SK-N-SH (cell line): ENCODE measurements at regions not wholly inside any gene's neighbourhood (a gene's known extent, or its start where the extent isn't known, plus 50 kb on each side); places are given as distances from the start of the nearest gene placed in this dataset.
A peak's percentile ranks its signal among the peaks of the same experiment; 100 is the strongest.

Experiments
- CTCF ChIA-PET: fragments of 300-600, 350-600 bp; formaldehyde crosslinking; extraction: SDS; loops from one replicate; lab custom pipeline; 2021; lab: Yijun Ruan, JAX
- POLR2A ChIA-PET: fragments of 350-600 bp; sonication (Branson Sonifier 250); formaldehyde crosslinking; extraction: SDS; loops from one replicate; lab custom pipeline; 2020; ENCODE audit warnings: antibody characterized with exemption, inconsistent platforms; lab: Yijun Ruan, JAX
- DNase-seq: peaks from one replicate; pipeline ENCODE4 v3.0.0; 2012
- H2AFZ ChIP-seq: fragments of 200-600 bp; sonication (generic); 2 replicates; pipeline ENCODE4 v1.8.1; 2016; ENCODE audit warnings: antibody characterized with exemption, mild to moderate bottlenecking, low read depth
- H3F3A ChIP-seq: fragments of 200-600 bp; sonication (generic); replicated peaks from 2 replicates; pipeline ENCODE3; 2016; ENCODE audit warnings: antibody characterized with exemption, mild to moderate bottlenecking; ENCODE audit not compliant: insufficient read depth
- H3K27ac ChIP-seq, 2 experiments: fragments of 200-500 bp in 1 of 2; fragments of 200-600 bp in 1 of 2; sonication (Bioruptor generic) in 1 of 2; sonication (generic), shearing (Covaris generic) in 1 of 2; 2 replicates each; pipeline versions ENCODE4 v1.5.1 to v1.6.1; 2014 to 2016; ENCODE audit warnings: low read depth in 2 of 2, inconsistent platforms in 1 of 2, low read length in 1 of 2, mild to moderate bottlenecking in 1 of 2, mixed read lengths in 1 of 2
- H3K27me3 ChIP-seq: fragments of 200-600 bp; sonication (generic), shearing (Covaris generic); 2 replicates; pipeline ENCODE4 v1.6.1; 2016; ENCODE audit warnings: mixed run types; ENCODE audit not compliant: insufficient read depth
- H3K36me3 ChIP-seq, 2 experiments: fragments of 200-500 bp in 1 of 2; fragments of 200-600 bp in 1 of 2; sonication (Bioruptor generic) in 1 of 2; sonication (generic) in 1 of 2; replicated peaks in 1 of 2; 2 replicates each; pipeline versions ENCODE3 to v1.5.1; 2014 to 2016; ENCODE audit warnings: low read length in 1 of 2, mild to moderate bottlenecking in 1 of 2; ENCODE audit not compliant: insufficient read depth in 2 of 2, control insufficient read depth in 1 of 2
- H3K4me1 ChIP-seq, 2 experiments: fragments of 200-500 bp in 1 of 2; fragments of 200-600 bp in 1 of 2; sonication (Bioruptor generic) in 1 of 2; sonication (generic), shearing (Covaris generic) in 1 of 2; 2 replicates each; pipeline versions ENCODE4 v1.5.1 to v1.6.1; 2014 to 2016; ENCODE audit warnings: low read depth in 1 of 2, low read length in 1 of 2, mixed run types in 1 of 2; ENCODE audit not compliant: insufficient read depth in 2 of 2, control insufficient read depth in 1 of 2
- H3K4me2 ChIP-seq: fragments of 200-600 bp; sonication (generic), shearing (Covaris generic); 2 replicates; pipeline ENCODE4 v1.6.1; 2017; ENCODE audit warnings: mixed run types
- H3K4me3 ChIP-seq, 2 experiments: fragments of 200-500 bp in 1 of 2; fragments of 200-600 bp in 1 of 2; sonication (Bioruptor generic) in 1 of 2; sonication (generic), shearing (Covaris generic) in 1 of 2; 2 replicates each; pipeline versions ENCODE4 v1.5.1 to v1.8.1; 2014 to 2016; ENCODE audit warnings: low read depth in 2 of 2, inconsistent platforms in 1 of 2, low read length in 1 of 2, mild to moderate bottlenecking in 1 of 2, mixed read lengths in 1 of 2, moderate library complexity in 1 of 2
- H3K79me2 ChIP-seq: fragments of 200-600 bp; sonication (generic); 2 replicates; pipeline ENCODE4 v1.8.1; 2017; ENCODE audit warnings: mild to moderate bottlenecking; ENCODE audit not compliant: insufficient read depth
- H3K9ac ChIP-seq: fragments of 200-600 bp; sonication (generic); 2 replicates; pipeline ENCODE4 v1.6.1; 2017; ENCODE audit warnings: mixed run types
- H3K9me2 ChIP-seq: fragments of 200-600 bp; sonication (generic); 2 replicates; pipeline ENCODE4 v1.6.1; 2017; ENCODE audit warnings: mixed run types
- H3K9me3 ChIP-seq: fragments of 200-600 bp; sonication (generic); 2 replicates; pipeline ENCODE4 v1.6.1; 2017; ENCODE audit warnings: mixed run types, mild to moderate bottlenecking, moderate library complexity
- H4K20me1 ChIP-seq: fragments of 200-600 bp; sonication (generic); 2 replicates; pipeline ENCODE4 v1.6.1; 2017; ENCODE audit warnings: mild to moderate bottlenecking, mixed run types; ENCODE audit not compliant: insufficient read depth
- ELF1 ChIP-seq: IDR thresholded peaks from 2 replicates; pipeline ENCODE4 v1.4.0; 2012
- FOXM1 ChIP-seq: IDR thresholded peaks from 2 replicates; pipeline ENCODE4 v1.4.0; 2012; ENCODE audit warnings: low read depth, mild to moderate bottlenecking
- GATA2 ChIP-seq: sonication (generic); formaldehyde crosslinking; IDR thresholded peaks from 2 replicates; pipeline ENCODE4 v1.5.0; 2020; ENCODE audit warnings: mild to moderate bottlenecking, missing genetic modification reagents
- JUND ChIP-seq: IDR thresholded peaks from 2 replicates; pipeline ENCODE4 v1.4.0; 2012
- MEF2A ChIP-seq: IDR thresholded peaks from 2 replicates; pipeline ENCODE4 v1.4.0; 2012; ENCODE audit warnings: low read depth, borderline replicate concordance
- NFIC ChIP-seq: IDR thresholded peaks from 2 replicates; pipeline ENCODE4 v1.4.0; 2012; ENCODE audit warnings: borderline replicate concordance
- RAD21 ChIP-seq: IDR thresholded peaks from 2 replicates; pipeline ENCODE4 v1.6.1; 2012; ENCODE audit warnings: mild to moderate bottlenecking, low read length
- RFX5 ChIP-seq: IDR thresholded peaks from 2 replicates; pipeline ENCODE4 v1.6.1; 2012; ENCODE audit warnings: mild to moderate bottlenecking, improper control_type of control experiment, low read length
- SMC3 ChIP-seq: IDR thresholded peaks from 2 replicates; pipeline ENCODE4 v1.6.1; 2012; ENCODE audit warnings: low read depth, low read length, improper control_type of control experiment
- TCF12 ChIP-seq: IDR thresholded peaks from 2 replicates; pipeline ENCODE4 v1.4.0; 2012
- TEAD4 ChIP-seq: IDR thresholded peaks from 2 replicates; pipeline ENCODE4 v1.4.0; 2012; ENCODE audit warnings: mild to moderate bottlenecking, borderline replicate concordance; ENCODE audit not compliant: insufficient read depth
- WGBS: methylation state at CpG from one replicate; pipeline ENCODE4 v1.1.6; 2017; ENCODE audit warnings: low lambda C conversion rate; 5-methylcytosine and 5-hydroxymethylcytosine counted together
- TF ChIP-seq, protein P1 (sequence below): fragments of 200-600 bp; sonication (generic); IDR thresholded peaks from 2 replicates; pipeline ENCODE4 v1.6.1; 2017; ENCODE audit warnings: antibody characterized with exemption, mild to moderate bottlenecking, moderate library complexity
- TF ChIP-seq, protein P2 (sequence below): IDR thresholded peaks from 2 replicates; pipeline ENCODE4 v1.4.0; 2012; ENCODE audit warnings: low read depth, borderline replicate concordance
- TF ChIP-seq, protein P3 (sequence below): IDR thresholded peaks from 2 replicates; pipeline ENCODE4 v1.6.1; 2012; ENCODE audit warnings: mild to moderate bottlenecking, low read depth, low read length, moderate library complexity
- TF ChIP-seq, protein P4 (sequence below): fragments of 150-350 bp; IDR thresholded peaks from 2 replicates; pipeline ENCODE4 v1.6.1; 2017; ENCODE audit warnings: antibody characterized with exemption, low read length, low read depth, borderline replicate concordance

DNA sequence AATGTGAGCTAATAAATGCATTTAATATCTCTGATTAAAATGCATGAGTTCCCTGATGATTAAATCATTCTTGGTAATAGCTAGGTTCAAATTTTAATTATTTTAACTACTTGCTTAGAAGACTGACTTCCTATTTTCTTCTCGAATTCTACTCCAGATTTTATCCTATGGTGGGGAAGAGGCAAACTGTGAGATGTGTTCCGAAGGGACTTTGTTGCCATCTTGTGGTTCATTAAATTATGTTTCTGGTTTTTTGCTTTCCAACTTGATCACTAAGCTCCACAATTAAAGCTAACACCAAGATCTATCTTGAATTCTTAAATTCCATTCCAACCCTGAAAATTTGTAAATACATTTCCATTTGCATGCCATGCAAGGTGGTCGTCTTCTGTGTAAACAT, 538.4 kb upstream of the PCDH20 start:
- no peak overlapping the region for H3K27ac ChIP-seq
- ChIA-PET POLR2A (no interaction called here), CTCF (interaction anchor here (0.6 to 2.3 kb wide), 37 partner anchors 10 to 1555 kb away, joined by 3 to 26 read pairs (median 3); no protein-coding TSS in a partner anchor)
- no peaks in the 10 kb centered on the region for H4K20me1 ChIP-seq
- H3K27me3 ChIP-seq = no peaks in the 10 kb centered on the region
- no peaks in the 10 kb centered on the region for H3K4me1 ChIP-seq
- no peaks in the 10 kb centered on the region for H3K9me2 ChIP-seq
- WGBS = 19% methylated on average over 3 of the region's 3 CpGs
- H2AFZ ChIP-seq = no peak overlapping the region
- no peaks in the 10 kb centered on the region for H3F3A ChIP-seq
- peak; percentile 14 for DNase-seq
- no peak overlapping the region for H3K9ac ChIP-seq
- H3K9me3 ChIP-seq = no peaks in the 10 kb centered on the region
- no peak overlapping the region; a peak in 1 of 4 replicates for H3K4me3 ChIP-seq
- TF ChIP-seq, protein P1, sequence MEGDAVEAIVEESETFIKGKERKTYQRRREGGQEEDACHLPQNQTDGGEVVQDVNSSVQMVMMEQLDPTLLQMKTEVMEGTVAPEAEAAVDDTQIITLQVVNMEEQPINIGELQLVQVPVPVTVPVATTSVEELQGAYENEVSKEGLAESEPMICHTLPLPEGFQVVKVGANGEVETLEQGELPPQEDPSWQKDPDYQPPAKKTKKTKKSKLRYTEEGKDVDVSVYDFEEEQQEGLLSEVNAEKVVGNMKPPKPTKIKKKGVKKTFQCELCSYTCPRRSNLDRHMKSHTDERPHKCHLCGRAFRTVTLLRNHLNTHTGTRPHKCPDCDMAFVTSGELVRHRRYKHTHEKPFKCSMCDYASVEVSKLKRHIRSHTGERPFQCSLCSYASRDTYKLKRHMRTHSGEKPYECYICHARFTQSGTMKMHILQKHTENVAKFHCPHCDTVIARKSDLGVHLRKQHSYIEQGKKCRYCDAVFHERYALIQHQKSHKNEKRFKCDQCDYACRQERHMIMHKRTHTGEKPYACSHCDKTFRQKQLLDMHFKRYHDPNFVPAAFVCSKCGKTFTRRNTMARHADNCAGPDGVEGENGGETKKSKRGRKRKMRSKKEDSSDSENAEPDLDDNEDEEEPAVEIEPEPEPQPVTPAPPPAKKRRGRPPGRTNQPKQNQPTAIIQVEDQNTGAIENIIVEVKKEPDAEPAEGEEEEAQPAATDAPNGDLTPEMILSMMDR = peak; percentile 51
- TF ChIP-seq SMC3 (peak; percentile 44; the same call in 1 of the 2 replicates), RFX5 (no peak), MEF2A (no peak), RAD21 (peak; percentile 83), FOXM1 (no peak)
- H3K4me2 ChIP-seq = no peak overlapping the region
- no peaks in the 10 kb centered on the region for H3K36me3 ChIP-seq
- no peaks in the 10 kb centered on the region for H3K79me2 ChIP-seq

DNA sequence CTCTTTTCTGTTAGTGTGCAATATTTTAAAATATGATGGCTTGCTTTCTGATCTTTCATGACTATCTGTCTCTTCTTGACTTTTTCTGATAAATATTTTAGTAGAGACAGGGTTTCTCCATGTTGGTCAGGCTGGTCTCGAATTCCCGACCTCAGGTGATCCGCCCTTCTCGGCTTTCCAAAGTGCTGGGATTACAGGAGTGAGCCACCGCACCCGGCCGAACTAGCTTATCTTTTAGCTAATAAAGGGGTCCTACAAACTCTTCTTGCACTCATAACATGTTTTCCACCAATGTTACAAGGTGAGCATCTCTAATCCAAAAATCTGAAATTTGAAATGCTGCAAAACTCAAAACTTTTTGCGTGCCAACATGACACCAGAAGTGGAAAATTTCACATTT, 535.2 kb upstream of the PCDH20 start:
- H3K4me3 ChIP-seq = no peak overlapping the region
- 60% methylated on average over 8 of the region's 8 CpGs for WGBS
- no peaks in the 10 kb centered on the region for H3K79me2 ChIP-seq
- CTCF ChIA-PET = interaction anchor here (0.6 to 1.0 kb wide), 3 partner anchors 172 to 1502 kb away, joined by 3 read pairs; no protein-coding TSS in a partner anchor
- no peaks in the 10 kb centered on the region for H3F3A ChIP-seq
- no peaks in the 10 kb centered on the region for H3K4me1 ChIP-seq
- POLR2A ChIA-PET = no interaction called here
- no peak overlapping the region for H2AFZ ChIP-seq
- no peak overlapping the region for H3K4me2 ChIP-seq
- no peak overlapping the region for H3K27ac ChIP-seq
- H3K9me3 ChIP-seq = no peaks in the 10 kb centered on the region
- TF ChIP-seq, protein P2, sequence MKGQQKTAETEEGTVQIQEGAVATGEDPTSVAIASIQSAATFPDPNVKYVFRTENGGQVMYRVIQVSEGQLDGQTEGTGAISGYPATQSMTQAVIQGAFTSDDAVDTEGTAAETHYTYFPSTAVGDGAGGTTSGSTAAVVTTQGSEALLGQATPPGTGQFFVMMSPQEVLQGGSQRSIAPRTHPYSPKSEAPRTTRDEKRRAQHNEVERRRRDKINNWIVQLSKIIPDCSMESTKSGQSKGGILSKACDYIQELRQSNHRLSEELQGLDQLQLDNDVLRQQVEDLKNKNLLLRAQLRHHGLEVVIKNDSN = no peak
- TF ChIP-seq FOXM1 = no peak
- TF ChIP-seq, protein P3, sequence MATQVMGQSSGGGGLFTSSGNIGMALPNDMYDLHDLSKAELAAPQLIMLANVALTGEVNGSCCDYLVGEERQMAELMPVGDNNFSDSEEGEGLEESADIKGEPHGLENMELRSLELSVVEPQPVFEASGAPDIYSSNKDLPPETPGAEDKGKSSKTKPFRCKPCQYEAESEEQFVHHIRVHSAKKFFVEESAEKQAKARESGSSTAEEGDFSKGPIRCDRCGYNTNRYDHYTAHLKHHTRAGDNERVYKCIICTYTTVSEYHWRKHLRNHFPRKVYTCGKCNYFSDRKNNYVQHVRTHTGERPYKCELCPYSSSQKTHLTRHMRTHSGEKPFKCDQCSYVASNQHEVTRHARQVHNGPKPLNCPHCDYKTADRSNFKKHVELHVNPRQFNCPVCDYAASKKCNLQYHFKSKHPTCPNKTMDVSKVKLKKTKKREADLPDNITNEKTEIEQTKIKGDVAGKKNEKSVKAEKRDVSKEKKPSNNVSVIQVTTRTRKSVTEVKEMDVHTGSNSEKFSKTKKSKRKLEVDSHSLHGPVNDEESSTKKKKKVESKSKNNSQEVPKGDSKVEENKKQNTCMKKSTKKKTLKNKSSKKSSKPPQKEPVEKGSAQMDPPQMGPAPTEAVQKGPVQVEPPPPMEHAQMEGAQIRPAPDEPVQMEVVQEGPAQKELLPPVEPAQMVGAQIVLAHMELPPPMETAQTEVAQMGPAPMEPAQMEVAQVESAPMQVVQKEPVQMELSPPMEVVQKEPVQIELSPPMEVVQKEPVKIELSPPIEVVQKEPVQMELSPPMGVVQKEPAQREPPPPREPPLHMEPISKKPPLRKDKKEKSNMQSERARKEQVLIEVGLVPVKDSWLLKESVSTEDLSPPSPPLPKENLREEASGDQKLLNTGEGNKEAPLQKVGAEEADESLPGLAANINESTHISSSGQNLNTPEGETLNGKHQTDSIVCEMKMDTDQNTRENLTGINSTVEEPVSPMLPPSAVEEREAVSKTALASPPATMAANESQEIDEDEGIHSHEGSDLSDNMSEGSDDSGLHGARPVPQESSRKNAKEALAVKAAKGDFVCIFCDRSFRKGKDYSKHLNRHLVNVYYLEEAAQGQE = no peak
- TF ChIP-seq NFIC = no peak
- TF ChIP-seq, protein P1 = no peak
- TF ChIP-seq TCF12 = no peak
- no peak for TF ChIP-seq TEAD4
- TF ChIP-seq, protein P4, sequence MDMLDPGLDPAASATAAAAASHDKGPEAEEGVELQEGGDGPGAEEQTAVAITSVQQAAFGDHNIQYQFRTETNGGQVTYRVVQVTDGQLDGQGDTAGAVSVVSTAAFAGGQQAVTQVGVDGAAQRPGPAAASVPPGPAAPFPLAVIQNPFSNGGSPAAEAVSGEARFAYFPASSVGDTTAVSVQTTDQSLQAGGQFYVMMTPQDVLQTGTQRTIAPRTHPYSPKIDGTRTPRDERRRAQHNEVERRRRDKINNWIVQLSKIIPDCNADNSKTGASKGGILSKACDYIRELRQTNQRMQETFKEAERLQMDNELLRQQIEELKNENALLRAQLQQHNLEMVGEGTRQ = no peak
- no peak for TF ChIP-seq GATA2 (CRISPR knock-in tag)
- no peak for TF ChIP-seq ELF1
- TF ChIP-seq JUND = no peak
- TF ChIP-seq, all 33 proteins: peak for 0
- Histone ChIP-seq H3K9ac (no peak overlapping the region), H3K9me2 (no peaks in the 10 kb centered on the region), H3K36me3 (no peaks in the 10 kb centered on the region), H4K20me1 (no peaks in the 10 kb centered on the region), H3K27me3 (no peaks in the 10 kb centered on the region)
- DNase-seq = no peak
